Transverse colon (tissue), 4 donors: ENCODE measurements at regions not wholly inside any gene's neighbourhood (a gene's known extent, or its start where the extent isn't known, plus 50 kb on each side); places are given as distances from the start of the nearest gene placed in this dataset.

Experiments used
- EP300 ChIP-seq: sonication (generic); formaldehyde crosslinking; IDR thresholded peaks from one replicate; pipeline ENCODE4 v1.6.1; 2017; ENCODE audit warnings: antibody characterized with exemption, low read depth
- POLR2A ChIP-seq: fragments of 450-650 bp; IDR thresholded peaks from one replicate; pipeline ENCODE4 v1.6.1; 2016; ENCODE audit warnings: antibody characterized with exemption, mild to moderate bottlenecking, moderate library complexity
- POLR2AphosphoS5 ChIP-seq, 3 donors: sonication (generic); formaldehyde crosslinking; IDR thresholded peaks; one replicate each; pipeline ENCODE4 v1.6.1; 2016; ENCODE audit warnings: antibody characterized with exemption in 3 of 3
- TF ChIP-seq, protein P1 (sequence below), 5 experiments: fragments of 200-600 bp in 3 of 5; fragments of 450-650 bp in 2 of 5; sonication (generic) in 3 of 5; IDR thresholded peaks; 1 replicate in 2 of 5; 2 replicates in 3 of 5; pipeline ENCODE4 v1.5.1; 2016 to 2017; ENCODE audit warnings: antibody characterized with exemption in 5 of 5, inconsistent platforms in 3 of 5, mild to moderate bottlenecking in 2 of 5, moderate library complexity in 1 of 5

DNA sequence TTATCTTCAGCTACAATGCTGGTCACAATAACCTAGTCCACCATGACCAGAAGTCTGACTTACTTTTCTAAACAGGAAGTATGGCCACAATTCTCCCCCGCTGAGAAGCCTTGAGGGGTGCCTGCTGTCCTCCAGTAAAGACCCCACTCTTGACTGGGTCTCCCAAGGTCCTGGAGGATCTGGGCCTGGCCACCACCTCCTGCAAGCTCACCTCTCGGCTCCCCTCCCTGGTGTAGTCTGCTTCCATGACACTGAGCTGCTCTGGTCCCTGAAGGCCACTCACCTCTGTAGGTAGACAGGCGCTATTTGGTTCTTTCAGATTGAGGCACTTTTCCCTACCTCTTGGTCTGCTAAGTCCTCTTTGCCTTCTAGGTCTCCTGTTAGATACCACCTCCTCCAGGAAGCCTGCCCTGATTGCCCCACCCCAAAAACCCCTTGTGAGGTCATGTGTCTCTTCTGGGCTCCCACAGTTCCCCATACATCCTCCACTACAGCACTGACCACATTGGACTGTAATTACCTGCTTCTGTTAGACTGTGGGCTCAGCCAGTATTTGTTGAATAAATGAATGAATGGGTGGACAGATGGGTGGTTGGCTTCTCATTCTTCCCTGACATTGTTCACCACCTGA, 62.6 kb upstream of the IER5L start:
- TF ChIP-seq, protein P1, sequence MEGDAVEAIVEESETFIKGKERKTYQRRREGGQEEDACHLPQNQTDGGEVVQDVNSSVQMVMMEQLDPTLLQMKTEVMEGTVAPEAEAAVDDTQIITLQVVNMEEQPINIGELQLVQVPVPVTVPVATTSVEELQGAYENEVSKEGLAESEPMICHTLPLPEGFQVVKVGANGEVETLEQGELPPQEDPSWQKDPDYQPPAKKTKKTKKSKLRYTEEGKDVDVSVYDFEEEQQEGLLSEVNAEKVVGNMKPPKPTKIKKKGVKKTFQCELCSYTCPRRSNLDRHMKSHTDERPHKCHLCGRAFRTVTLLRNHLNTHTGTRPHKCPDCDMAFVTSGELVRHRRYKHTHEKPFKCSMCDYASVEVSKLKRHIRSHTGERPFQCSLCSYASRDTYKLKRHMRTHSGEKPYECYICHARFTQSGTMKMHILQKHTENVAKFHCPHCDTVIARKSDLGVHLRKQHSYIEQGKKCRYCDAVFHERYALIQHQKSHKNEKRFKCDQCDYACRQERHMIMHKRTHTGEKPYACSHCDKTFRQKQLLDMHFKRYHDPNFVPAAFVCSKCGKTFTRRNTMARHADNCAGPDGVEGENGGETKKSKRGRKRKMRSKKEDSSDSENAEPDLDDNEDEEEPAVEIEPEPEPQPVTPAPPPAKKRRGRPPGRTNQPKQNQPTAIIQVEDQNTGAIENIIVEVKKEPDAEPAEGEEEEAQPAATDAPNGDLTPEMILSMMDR (IDR thresholded peaks at IDR 0.05) = no peak
- TF ChIP-seq POLR2A (no peak), POLR2AphosphoS5 (IDR thresholded peaks at IDR 0.05) (no peak), EP300 (no peak)
